SK-N-SH treated with all-trans-retinoic acid at 6 μM for 48 hours (cell line): ENCODE measurements at regions not wholly inside any gene's neighbourhood (a gene's known extent, or its start where the extent isn't known, plus 50 kb on each side); places are given as distances from the start of the nearest gene placed in this dataset.
"Not testable (repeated sequence)": the region's sequence is repeated elsewhere in the genome, so short reads cannot be mapped to it uniquely, and the experiment has no call there.

Experiments
- ATAC-seq: fragments of 200-7000 bp; cut with Tn5 transposase; 3 replicates; pipeline ENCODE4 v1.9.1; 2020; ENCODE audit warnings: mild to moderate bottlenecking, moderate library complexity
- ARNTL ChIP-seq: fragments of 450-650 bp; formaldehyde crosslinking; IDR thresholded peaks from 2 replicates; pipeline ENCODE4 v1.5.0; 2020; ENCODE audit warnings: low read depth, mild to moderate bottlenecking, moderate library complexity, borderline replicate concordance
- CSDC2 ChIP-seq: fragments of 250-450 bp; sonication (Bioruptor Pico); IDR thresholded peaks from 2 replicates; pipeline ENCODE4 v1.5.0; 2020; ENCODE audit warnings: mild to moderate bottlenecking, moderate library complexity
- ESRRG ChIP-seq: fragments of 250-450 bp; sonication (Bioruptor Pico); IDR thresholded peaks from 2 replicates; pipeline ENCODE4 v1.6.1; 2021; ENCODE audit warnings: mild to moderate bottlenecking
- GLIS3 ChIP-seq: fragments of 250-450 bp; sonication (Bioruptor Pico); IDR thresholded peaks from 2 replicates; pipeline ENCODE4 v1.5.0; 2020; ENCODE audit warnings: mild to moderate bottlenecking, moderate library complexity
- ISL1 ChIP-seq: fragments of 250-450 bp; sonication (Bioruptor Pico); IDR thresholded peaks from 2 replicates; pipeline ENCODE4 v2.1.2; 2022; ENCODE audit warnings: mild to moderate bottlenecking, moderate library complexity
- OSR1 ChIP-seq: fragments of 250-450 bp; sonication (Bioruptor Pico); IDR thresholded peaks from 2 replicates; pipeline ENCODE4 v1.8.0; 2022; ENCODE audit warnings: moderate library complexity, mild to moderate bottlenecking, inconsistent platforms
- PPARA ChIP-seq: fragments of 250-450 bp; sonication (Bioruptor Pico); IDR thresholded peaks from 2 replicates; pipeline ENCODE4 v1.5.0; 2020; ENCODE audit warnings: mild to moderate bottlenecking, borderline replicate concordance
- RARB ChIP-seq: fragments of 250-450 bp; sonication (Bioruptor Pico); IDR thresholded peaks from 2 replicates; pipeline ENCODE4 v1.8.0; 2021; ENCODE audit warnings: mild to moderate bottlenecking, moderate library complexity
- SNAI2 ChIP-seq: fragments of 250-450 bp; sonication (Bioruptor Pico); IDR thresholded peaks from 2 replicates; pipeline ENCODE4 v1.5.0; 2020; ENCODE audit warnings: mild to moderate bottlenecking, moderate library complexity
- TCF4 ChIP-seq: fragments of 250-450 bp; sonication (Bioruptor Pico); IDR thresholded peaks from 2 replicates; pipeline ENCODE4 v1.8.0; 2021; ENCODE audit warnings: mild to moderate bottlenecking, moderate library complexity, borderline replicate concordance
- ZC3H10 ChIP-seq: fragments of 250-450 bp; sonication (Bioruptor Pico); IDR thresholded peaks from 2 replicates; pipeline ENCODE4 v1.5.1; 2021; ENCODE audit warnings: mild to moderate bottlenecking, moderate library complexity
- ZFP3 ChIP-seq: fragments of 250-450 bp; sonication (Bioruptor Pico); IDR thresholded peaks from 2 replicates; pipeline ENCODE4 v1.5.0; 2020; ENCODE audit warnings: mild to moderate bottlenecking, moderate library complexity
- ZNF565 ChIP-seq: fragments of 450-650 bp; formaldehyde crosslinking; conservative IDR thresholded peaks from 2 replicates; pipeline ENCODE4 v1.5.0; 2020; ENCODE audit warnings: low read depth, mild to moderate bottlenecking, moderate library complexity
- ZNF70 ChIP-seq: fragments of 450-650 bp; formaldehyde crosslinking; IDR thresholded peaks from 2 replicates; pipeline ENCODE4 v1.5.0; 2020; ENCODE audit warnings: mild to moderate bottlenecking, moderate library complexity
- ZNF8 ChIP-seq: fragments of 450-650 bp; formaldehyde crosslinking; IDR thresholded peaks from 2 replicates; pipeline ENCODE4 v1.5.0; 2020; ENCODE audit warnings: mild to moderate bottlenecking, moderate library complexity
- TF ChIP-seq, protein P1 (sequence below): fragments of 250-450 bp; sonication (Bioruptor Pico); IDR thresholded peaks from 2 replicates; pipeline ENCODE4 v1.5.1; 2020; ENCODE audit warnings: low read depth, mild to moderate bottlenecking, moderate library complexity
- TF ChIP-seq, protein P2 (sequence below): fragments of 250-450 bp; sonication (Bioruptor Pico); IDR thresholded peaks from 2 replicates; pipeline ENCODE4 v1.5.1; 2021; ENCODE audit warnings: mild to moderate bottlenecking, moderate library complexity
- TF ChIP-seq, protein P3 (sequence below): fragments of 250-450 bp; sonication (Bioruptor Pico); IDR thresholded peaks from 2 replicates; pipeline ENCODE4 v1.5.0; 2020; ENCODE audit warnings: mild to moderate bottlenecking, moderate library complexity
- TF ChIP-seq, protein P4 (sequence below): fragments of 250-450 bp; sonication (Bioruptor Pico); IDR thresholded peaks from 2 replicates; pipeline ENCODE4 v1.8.0; 2021; ENCODE audit warnings: low read depth, mild to moderate bottlenecking, moderate library complexity, borderline replicate concordance

DNA sequence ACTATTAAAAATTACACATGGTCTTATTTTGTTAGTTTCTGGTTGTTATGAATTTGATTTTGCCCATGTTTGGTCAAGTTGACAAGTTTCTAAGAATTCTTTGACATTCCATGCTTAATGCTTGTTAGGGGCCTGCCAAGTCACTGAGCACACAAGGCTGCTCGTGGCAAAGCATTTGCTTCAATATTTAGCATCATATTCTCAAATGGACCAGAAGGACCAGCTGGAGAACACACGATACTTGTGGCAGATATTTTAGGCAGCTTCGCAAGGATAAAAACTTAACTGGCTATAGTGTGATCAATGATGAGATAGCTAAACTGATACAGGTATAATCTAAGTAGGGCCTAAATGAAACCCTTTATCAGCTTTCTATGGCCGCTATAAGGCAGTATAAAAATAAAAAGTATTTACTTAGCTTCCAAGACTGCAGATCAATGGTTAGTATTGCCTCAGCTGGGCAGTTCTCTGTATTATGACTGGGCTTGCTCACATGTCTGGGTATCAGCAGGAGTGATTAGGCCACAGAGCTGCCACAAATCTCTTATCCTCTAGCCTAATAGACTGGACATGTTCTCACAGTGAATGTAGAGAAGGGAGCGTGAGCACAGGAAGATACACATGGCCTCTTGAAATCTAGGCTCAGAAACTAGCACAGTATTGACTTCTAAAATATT is 155.9 kb upstream of the SPRY2 start:
- TF ChIP-seq, protein P1, sequence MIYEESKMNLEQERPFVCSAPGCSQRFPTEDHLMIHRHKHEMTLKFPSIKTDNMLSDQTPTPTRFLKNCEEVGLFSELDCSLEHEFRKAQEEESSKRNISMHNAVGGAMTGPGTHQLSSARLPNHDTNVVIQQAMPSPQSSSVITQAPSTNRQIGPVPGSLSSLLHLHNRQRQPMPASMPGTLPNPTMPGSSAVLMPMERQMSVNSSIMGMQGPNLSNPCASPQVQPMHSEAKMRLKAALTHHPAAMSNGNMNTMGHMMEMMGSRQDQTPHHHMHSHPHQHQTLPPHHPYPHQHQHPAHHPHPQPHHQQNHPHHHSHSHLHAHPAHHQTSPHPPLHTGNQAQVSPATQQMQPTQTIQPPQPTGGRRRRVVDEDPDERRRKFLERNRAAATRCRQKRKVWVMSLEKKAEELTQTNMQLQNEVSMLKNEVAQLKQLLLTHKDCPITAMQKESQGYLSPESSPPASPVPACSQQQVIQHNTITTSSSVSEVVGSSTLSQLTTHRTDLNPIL (CRISPR knock-in tag), result no peak
- TF ChIP-seq ZNF70 (CRISPR knock-in tag) (no peak), ZNF8 (CRISPR knock-in tag) (no peak), ZFP3 (CRISPR knock-in tag) (no peak), ZNF565 (no peak)
- TF ChIP-seq, protein P2, sequence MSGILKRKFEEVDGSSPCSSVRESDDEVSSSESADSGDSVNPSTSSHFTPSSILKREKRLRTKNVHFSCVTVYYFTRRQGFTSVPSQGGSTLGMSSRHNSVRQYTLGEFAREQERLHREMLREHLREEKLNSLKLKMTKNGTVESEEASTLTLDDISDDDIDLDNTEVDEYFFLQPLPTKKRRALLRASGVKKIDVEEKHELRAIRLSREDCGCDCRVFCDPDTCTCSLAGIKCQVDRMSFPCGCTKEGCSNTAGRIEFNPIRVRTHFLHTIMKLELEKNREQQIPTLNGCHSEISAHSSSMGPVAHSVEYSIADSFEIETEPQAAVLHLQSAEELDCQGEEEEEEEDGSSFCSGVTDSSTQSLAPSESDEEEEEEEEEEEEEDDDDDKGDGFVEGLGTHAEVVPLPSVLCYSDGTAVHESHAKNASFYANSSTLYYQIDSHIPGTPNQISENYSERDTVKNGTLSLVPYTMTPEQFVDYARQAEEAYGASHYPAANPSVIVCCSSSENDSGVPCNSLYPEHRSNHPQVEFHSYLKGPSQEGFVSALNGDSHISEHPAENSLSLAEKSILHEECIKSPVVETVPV (CRISPR knock-in tag), result no peak
- no peak for ATAC-seq

DNA sequence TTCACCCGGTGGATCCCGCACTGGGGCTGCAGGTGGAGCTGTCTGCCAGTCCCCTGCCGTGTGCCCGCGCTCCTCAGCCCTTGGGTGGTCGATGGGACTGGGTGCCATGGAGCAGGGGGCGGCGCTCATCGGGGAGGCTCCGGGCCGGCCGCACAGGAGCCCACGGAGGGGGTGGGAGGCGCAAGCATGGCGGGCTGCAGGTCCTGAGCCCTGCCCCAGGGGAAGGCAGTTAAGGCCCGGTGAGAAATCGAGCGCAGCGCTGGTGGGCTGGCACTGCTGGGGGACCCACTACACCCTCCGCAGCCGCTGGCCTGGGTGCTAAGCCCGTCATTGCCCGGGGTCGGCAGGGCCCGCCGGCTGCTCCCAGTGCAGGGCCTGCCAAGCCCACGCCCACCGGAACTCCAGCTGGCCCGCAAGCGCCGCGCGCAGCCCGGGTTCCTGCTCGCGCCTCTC is 149.6 kb upstream of the SPRY2 start:
- not testable (repeated sequence) for ATAC-seq

DNA sequence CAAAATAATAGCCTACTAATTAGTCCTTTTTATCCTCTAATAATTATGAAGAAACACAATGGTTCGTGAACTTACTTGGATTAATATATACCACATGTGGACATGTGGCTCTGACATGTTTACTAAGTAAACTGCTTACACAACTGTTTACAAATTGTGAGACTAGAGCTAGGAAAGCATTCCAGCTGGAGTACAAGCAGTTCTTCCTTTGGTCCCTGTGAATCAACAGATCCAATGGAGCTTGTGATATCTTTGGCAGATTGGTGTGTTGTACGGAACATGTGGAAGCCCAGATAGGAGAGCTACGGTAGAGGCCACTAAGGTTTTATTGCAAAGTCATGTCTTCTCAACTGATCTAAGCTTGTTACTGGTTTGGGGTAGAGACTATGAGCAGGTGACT is 145.5 kb upstream of the SPRY2 start:
- no peak for TF ChIP-seq CSDC2 (CRISPR knock-in tag)
- TF ChIP-seq ESRRG, result no peak
- TF ChIP-seq ZNF565, result no peak
- TF ChIP-seq RARB (CRISPR knock-in tag), result no peak
- TF ChIP-seq, protein P3, sequence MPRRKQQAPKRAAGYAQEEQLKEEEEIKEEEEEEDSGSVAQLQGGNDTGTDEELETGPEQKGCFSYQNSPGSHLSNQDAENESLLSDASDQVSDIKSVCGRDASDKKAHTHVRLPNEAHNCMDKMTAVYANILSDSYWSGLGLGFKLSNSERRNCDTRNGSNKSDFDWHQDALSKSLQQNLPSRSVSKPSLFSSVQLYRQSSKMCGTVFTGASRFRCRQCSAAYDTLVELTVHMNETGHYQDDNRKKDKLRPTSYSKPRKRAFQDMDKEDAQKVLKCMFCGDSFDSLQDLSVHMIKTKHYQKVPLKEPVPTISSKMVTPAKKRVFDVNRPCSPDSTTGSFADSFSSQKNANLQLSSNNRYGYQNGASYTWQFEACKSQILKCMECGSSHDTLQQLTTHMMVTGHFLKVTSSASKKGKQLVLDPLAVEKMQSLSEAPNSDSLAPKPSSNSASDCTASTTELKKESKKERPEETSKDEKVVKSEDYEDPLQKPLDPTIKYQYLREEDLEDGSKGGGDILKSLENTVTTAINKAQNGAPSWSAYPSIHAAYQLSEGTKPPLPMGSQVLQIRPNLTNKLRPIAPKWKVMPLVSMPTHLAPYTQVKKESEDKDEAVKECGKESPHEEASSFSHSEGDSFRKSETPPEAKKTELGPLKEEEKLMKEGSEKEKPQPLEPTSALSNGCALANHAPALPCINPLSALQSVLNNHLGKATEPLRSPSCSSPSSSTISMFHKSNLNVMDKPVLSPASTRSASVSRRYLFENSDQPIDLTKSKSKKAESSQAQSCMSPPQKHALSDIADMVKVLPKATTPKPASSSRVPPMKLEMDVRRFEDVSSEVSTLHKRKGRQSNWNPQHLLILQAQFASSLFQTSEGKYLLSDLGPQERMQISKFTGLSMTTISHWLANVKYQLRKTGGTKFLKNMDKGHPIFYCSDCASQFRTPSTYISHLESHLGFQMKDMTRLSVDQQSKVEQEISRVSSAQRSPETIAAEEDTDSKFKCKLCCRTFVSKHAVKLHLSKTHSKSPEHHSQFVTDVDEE (CRISPR knock-in tag), result no peak
- TF ChIP-seq, protein P4, sequence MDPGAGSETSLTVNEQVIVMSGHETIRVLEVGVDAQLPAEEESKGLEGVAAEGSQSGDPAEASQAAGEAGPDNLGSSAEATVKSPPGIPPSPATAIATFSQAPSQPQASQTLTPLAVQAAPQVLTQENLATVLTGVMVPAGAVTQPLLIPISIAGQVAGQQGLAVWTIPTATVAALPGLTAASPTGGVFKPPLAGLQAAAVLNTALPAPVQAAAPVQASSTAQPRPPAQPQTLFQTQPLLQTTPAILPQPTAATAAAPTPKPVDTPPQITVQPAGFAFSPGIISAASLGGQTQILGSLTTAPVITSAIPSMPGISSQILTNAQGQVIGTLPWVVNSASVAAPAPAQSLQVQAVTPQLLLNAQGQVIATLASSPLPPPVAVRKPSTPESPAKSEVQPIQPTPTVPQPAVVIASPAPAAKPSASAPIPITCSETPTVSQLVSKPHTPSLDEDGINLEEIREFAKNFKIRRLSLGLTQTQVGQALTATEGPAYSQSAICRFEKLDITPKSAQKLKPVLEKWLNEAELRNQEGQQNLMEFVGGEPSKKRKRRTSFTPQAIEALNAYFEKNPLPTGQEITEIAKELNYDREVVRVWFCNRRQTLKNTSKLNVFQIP (CRISPR knock-in tag), result no peak
- TF ChIP-seq ZC3H10 (CRISPR knock-in tag), result no peak
- no peak for TF ChIP-seq PPARA (CRISPR knock-in tag)
- TF ChIP-seq, protein P1 (CRISPR knock-in tag), result no peak
- TF ChIP-seq ISL1 (CRISPR knock-in tag), result no peak
- TF ChIP-seq GLIS3 (CRISPR knock-in tag), result no peak
- TF ChIP-seq ARNTL (CRISPR knock-in tag), result no peak
- no peak for TF ChIP-seq OSR1 (CRISPR knock-in tag)
- TF ChIP-seq, protein P2 (CRISPR knock-in tag), result no peak
- no peak for ATAC-seq

DNA sequence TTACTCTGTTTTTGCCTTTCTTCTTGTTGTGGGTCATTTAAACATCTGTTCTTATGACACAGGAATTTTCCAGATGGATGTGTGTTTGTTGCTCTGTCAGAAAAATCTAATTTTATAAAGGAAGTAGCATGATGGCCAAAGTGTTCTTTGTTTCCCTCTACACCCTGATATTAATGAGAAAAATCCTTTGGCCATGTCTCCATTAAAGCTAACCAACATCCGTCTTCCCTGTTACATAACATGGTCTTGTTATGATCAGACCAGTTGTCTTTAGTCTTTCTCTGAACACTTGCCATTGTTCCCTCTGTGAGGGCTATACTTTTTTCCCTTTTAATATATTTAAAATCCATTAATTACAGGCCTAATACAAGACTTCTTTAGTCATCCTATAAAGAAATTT is 142.2 kb upstream of the SPRY2 start:
- TF ChIP-seq CSDC2 (CRISPR knock-in tag) (no peak), GLIS3 (CRISPR knock-in tag) (no peak), SNAI2 (CRISPR knock-in tag) (no peak), TCF4 (CRISPR knock-in tag) (no peak), OSR1 (CRISPR knock-in tag) (no peak), ISL1 (CRISPR knock-in tag) (no peak)
- TF ChIP-seq, protein P4 (CRISPR knock-in tag), result no peak
- TF ChIP-seq, all 23 proteins: peak for 0
- ATAC-seq, result no peak
